ENCODE measurements at regions not wholly inside any gene's neighbourhood (a gene's known extent, or its start where the extent isn't known, plus 50 kb on each side); places are given as distances from the start of the nearest gene placed in this dataset.

DNA sequence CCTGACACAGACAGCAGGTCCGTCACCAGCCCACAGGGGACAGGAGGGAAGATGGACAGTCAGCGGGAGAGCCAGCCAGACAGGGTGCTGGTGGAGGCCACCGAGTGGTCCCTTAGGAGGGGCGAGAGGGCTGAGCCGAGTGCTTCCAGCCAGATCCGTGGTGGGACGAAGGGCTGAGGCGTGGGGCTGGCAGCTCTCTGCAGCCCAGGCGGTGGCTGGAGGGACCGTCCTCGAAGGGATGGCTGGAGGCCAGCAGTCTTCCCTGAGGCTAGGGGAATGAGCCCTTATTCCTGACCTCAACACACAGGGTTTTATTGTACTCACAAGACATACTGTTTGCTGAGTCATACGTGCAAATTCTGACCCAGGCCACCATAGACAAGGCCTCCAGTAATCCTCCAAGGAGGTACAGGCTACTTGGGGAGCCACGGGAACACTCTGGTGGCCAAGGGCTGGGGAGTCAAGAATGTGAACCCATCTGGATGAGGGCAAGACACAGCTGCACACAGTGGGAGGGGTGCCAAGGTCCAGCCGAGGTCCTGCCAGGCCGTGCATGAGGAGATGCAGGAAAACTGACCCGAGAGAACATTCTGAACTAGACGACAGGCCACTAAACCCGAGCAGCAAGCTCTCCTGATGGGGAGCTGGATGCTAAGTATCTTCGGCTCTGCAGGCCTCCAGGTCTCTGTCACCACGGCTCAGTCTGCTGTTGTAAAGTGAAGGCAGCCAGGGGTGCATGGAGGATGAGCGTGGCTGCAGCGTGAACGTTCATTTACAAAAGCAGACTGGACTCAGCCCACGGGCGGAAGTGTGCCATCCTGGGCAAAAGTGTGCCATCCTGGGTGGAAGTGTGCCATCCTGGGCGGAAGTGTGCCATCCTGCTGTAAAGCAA, 242.5 kb downstream of the TTLL2 start:
- TF ChIP-seq, protein P1, sequence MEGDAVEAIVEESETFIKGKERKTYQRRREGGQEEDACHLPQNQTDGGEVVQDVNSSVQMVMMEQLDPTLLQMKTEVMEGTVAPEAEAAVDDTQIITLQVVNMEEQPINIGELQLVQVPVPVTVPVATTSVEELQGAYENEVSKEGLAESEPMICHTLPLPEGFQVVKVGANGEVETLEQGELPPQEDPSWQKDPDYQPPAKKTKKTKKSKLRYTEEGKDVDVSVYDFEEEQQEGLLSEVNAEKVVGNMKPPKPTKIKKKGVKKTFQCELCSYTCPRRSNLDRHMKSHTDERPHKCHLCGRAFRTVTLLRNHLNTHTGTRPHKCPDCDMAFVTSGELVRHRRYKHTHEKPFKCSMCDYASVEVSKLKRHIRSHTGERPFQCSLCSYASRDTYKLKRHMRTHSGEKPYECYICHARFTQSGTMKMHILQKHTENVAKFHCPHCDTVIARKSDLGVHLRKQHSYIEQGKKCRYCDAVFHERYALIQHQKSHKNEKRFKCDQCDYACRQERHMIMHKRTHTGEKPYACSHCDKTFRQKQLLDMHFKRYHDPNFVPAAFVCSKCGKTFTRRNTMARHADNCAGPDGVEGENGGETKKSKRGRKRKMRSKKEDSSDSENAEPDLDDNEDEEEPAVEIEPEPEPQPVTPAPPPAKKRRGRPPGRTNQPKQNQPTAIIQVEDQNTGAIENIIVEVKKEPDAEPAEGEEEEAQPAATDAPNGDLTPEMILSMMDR (IDR thresholded peaks at IDR 0.05; ENCODE audit: low read depth, low read length), result no peak
- no peak for TF ChIP-seq POLR2A (IDR thresholded peaks at IDR 0.05; ENCODE audit: extremely low read depth, insufficient read length)
- TF ChIP-seq MYC (IDR thresholded peaks at IDR 0.05; ENCODE audit: low read depth, low read length), result no peak

Measured in NB4 (cell line).